Dedifferentiated amniotic fluid mesenchymal stem cell (primary cell): ENCODE measurements at regions not wholly inside any gene's neighbourhood (a gene's known extent, or its start where the extent isn't known, plus 50 kb on each side); places are given as distances from the start of the nearest gene placed in this dataset.
A peak's percentile ranks its signal among the peaks of the same experiment; 100 is the strongest.

Source experiments
- DNase-seq: peaks from one replicate; pipeline ENCODE4 v3.0.0-alpha.2; 2016; ENCODE audit errors: extremely low spot score

DNA sequence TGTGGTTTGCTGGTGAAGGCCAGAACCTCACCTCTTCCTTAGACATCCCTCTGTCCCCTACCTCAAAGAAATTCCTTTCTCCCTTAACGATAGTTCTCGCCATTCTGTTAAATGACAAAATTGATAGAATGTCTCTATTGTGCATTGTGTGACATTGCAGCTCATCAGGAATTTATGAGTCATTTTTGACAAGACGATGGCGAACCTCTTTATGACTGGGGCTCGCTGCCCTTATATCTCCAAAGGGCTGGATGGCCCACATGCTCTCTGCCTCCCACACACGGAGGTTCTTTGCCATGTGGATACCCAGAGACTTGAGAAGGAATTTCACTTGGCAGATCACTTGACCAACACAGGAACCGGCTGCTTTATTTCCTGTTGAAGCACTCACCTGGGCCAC lies 66.8 kb upstream of the RPS6KA2 start:
- no peak for DNase-seq

DNA sequence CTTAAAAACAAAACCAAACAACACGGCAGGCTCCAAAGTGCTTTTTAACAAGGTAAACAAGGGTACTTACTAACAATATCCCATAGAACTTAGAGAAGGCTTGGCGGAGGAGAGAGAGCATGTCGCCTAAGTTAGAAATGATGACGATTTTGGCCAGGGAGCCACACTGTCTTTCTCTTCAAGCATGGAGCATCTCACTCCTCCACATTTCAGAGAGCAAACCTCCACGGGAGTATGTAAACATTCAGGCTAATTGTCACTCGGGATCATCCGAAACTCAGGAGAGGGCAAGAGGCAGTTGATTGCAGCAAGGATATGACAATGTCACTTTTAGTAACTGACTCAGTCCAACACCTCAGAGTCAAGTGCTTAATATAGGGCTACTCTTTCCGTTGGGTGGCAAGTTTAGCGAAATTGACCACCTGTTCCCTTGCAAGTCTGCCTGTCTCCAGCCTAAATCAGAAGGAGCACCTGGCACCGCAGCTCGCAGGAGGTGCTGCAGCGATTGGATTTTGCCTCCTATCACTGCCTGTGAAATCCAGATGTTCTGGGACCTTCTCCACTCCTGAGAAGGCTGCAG lies 65.8 kb upstream of the RPS6KA2 start:
- DNase-seq, result no peak

DNA sequence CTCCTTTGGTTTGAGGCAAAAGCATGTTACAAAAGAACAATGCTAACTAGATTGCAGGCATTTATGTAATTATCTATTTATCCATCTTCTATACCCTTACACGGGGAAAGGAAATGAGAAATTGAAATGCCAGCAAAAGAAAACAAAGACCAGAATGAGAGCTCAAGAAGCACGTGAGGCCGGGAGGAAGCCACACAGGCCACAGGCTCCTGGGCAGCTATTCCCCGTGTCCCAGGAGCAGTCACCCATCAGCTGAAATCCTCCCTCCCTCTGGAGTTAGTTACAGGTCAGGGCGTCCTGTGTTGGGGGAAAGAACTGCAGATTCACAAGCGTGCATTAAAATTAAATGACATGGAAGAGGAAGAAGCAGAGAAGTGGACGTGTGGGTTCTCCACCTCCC lies 64.7 kb upstream of the RPS6KA2 start:
- no peak for DNase-seq

DNA sequence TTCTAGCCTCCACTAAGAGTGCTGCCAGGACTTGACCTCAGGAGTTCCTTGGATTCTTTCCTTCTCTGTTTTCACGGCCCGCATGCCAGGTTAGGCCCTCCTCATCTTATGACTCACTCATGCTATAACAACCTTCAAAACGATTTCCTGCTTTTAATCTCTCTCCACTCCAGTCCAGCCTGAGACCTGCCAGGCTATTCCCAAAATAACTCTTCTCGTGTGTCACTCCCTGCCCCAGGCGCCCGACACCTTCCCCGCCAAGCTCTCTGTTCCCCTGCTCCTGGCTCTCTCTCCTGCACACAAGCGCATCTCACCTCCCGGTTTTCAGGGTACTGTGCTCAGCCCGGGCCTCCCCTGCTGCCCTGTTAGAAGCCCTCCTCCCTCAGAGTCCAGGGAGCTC lies 64.1 kb upstream of the RPS6KA2 start:
- DNase-seq, result peak; percentile 32

DNA sequence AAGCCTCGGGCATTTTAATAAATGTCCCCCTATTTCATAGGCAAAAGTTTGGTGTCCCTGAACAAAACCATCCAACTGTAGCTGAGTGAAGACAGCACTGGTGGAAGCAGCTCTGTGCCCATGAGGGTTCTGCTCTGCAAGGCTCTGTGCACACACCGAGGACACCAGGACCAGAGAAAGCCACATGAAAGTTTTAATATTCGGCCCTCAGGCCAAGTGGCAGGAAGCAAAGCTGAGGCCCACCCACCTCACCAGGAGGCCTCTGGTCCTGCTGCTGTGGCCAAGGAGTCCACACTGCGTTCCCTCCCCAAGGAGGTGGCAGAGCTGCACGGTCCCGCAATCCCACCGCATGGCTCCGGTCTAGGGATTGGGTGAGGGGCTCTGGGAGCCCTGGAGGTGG lies 62.6 kb upstream of the RPS6KA2 start:
- no peak for DNase-seq

DNA sequence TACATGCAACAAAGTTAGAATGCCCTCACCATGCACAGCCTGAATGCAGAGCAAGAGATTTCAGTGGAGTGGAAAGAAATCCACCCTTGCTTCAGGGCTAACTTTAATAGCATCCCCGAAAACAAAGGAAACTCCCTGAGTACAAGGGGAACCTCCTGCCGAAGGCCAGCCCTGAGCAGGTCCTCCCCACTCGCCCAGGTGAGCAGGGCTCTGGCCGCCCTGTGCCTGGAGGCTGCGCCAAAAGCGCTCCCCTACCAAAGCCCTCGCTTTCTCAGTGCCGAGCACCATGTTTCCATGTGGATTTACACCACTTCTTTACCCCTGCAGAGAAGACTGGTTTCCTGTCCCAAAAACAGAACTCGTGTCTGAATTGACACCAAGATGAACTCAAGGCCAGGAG lies 61.9 kb upstream of the RPS6KA2 start:
- DNase-seq, result no peak

DNA sequence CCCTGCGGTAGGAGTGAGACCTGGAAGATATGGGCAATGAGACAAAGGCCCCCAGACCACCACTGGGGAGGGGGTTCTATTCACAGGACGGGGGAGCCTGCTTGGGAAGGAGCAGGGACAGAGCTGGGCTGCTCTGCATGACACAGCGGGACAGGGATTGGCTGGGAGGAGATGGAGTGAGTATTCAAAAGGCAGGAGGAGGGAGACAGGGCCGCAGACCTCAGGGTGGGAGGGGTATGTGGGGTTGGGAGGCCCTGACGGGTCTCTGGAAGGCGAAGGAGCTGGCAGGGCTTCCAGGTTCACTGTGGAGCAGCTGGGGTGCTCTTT lies 60.8 kb upstream of the RPS6KA2 start:
- DNase-seq, result no peak

DNA sequence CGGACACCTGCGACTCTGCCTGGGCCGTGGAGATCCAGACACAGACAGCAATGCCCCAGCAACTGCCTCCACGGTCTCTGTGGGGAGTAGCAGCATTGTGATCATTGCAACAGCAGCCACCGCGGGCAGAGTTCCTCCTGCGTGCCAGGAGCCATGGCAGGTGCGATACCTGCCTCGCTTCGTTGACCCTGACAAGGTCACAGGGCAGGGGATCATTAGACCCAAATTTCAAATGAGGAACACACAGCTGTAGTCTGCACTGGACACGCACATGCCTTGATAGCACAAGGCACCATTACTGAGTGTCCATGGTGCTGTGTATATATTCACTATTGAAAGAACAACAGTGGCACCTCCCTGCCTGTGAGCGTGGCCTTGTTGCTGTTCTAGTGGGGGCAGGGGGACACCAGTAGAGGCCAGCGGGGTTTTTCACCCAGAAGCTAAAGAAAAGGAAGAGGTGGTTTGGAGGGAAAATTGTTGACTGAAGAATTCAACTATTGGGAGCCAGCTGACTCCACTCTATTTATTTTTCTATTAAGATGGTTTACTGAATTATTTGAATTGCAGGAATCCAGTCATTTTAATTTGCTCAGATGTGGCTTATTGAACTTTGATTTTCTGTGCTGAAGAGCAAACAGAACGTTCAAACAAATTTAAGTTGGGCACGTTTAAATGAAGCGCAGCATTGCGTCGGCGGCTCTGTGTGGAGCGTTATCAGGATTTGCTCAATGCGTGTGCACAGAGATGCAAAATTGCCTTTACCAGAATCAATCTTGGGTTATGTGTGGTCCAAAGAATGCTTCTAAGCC lies 60.2 kb upstream of the RPS6KA2 start:
- DNase-seq, result no peak

DNA sequence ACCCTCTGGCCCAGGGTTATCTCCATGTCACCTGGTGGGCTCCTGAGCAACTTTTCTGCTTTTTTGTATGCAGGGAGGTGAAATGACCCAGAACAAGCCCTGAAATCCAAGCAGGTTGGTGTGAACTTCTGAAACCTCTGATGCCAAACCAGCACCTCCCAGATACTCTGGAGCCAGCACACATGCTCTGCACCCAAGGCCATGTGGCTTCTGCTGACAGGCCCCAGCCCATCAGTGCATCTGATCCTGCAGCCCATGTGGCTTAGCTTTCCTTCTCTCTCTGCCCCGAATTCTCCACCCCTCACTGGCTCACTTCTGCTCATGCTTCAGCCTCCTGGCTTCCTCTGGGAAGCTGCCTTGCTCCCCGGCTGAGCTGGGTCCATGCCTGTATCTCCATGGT lies 59.3 kb upstream of the RPS6KA2 start:
- DNase-seq, result no peak

DNA sequence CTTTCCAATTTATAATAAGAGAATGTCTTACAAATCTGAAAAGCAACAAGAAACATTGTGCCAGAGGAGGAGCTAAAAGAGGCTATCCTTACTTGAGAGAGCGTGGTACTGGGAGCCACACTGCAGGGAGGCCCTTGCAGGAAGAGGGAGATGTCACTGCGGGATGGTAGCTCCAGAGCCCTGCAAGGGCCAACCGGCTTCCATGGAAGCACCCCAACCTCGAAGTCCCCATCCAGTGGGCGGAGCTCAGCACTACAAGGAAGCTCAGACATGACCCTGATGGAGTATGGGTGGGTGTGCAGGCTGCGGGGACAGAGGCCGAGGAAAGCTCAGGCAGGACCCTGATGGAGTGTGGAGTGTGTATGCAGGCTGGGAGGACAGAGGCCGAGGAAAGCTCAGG lies 57.8 kb upstream of the RPS6KA2 start:
- no peak for DNase-seq

DNA sequence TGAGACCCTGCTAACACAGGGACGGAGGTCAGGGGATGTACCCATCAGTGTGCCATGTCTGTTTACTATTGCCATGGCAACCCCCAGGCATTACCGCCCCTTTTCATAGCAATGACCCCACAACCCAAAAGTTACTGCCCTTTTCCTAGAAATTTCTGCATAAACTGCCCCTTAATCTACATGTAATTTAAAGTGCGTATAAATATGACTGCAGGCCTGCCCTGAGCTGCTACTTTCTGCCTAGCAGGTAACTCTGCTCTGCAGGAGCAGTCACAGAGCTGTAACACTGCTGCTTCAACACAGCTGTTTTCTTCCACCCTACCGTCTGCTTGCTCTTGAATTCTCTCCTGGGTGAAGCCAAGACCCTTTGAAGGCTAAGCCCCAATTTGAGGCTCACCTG lies 57.1 kb upstream of the RPS6KA2 start:
- no peak for DNase-seq

DNA sequence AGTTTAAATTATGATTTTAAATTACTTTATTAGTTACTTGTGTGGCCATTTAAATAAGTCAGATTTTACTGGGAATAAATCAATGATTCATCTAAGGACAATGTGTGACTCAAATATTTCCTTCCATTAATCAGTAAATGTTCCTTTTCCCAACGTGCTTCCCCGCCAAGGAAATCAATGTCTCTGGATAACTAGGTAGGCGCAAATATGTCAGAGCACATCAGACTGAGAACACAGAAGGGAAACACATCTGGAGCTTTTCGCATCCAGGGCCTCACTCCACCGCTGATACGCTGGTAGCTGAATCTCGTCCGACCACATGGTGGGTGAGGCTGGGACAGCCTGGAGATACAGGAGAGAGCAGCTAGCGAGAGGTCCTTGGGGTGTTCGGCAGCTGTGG lies 56.4 kb upstream of the RPS6KA2 start:
- no peak for DNase-seq

DNA sequence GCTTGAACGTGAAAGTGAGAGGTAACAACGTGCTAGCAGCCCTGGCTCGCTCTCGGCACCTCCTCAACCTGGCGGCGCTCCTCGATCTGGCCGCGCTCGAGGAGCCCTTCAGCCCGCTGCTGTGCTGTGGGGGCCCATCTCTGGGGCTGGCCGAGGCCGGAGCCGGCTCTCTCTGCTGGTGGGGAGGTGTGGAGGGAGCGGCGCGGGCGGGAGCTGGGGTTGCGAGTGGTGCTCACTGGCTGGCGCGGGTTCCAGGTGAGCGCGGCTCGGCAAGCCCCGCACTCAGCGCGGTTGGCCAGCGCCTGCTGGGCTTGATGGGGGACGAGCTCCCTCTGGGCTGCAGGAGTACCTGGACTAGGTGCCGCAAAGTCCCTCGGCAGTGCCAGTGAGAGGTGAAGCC lies 52.5 kb upstream of the RPS6KA2 start:
- DNase-seq, result no peak

DNA sequence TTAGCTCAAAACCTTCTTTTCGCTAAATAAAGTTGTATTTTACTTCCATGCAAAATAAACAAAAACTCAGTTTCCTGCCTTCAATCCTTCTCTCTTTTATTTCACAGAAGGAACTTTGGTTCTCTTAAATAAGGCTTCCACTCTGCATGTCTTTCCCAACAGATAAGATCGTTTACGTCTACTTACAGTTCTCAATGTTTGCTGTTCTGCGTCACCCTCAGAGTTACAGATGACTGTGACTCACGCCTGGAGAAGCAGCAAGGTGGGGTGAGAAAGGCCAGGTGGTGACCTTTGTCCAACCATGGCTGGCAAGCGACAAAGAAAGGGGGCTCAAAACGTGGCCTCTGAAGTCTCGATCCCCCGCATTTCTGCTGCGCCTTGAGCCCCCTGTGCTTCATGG lies 51.4 kb upstream of the RPS6KA2 start:
- no peak for DNase-seq

DNA sequence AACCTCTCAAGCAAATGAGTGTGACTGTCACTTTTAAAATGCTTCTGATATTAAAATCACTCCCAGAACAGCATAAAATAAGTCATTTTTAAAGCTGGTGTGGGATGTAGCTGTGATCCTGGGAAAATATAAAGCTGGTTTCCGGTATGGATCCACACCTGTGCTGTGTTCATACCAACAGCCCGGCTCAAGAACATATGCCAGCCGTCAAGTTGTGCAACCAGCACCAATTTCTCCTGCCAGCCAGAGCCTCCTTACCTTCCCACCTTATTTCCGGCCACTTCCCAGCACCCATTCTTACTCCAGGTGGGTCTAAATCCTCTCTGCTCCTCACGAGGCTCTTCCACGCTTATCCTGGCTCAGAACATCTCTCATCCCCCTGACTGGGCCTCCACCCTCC lies 50.9 kb upstream of the RPS6KA2 start:
- no peak for DNase-seq
